SK-N-SH treated with all-trans-retinoic acid at 6 μM for 48 hours (cell line): ENCODE measurements at regions not wholly inside any gene's neighbourhood (a gene's known extent, or its start where the extent isn't known, plus 50 kb on each side); places are given as distances from the start of the nearest gene placed in this dataset.

Source experiments
- CSDC2 ChIP-seq: fragments of 250-450 bp; sonication (Bioruptor Pico); IDR thresholded peaks from 2 replicates; pipeline ENCODE4 v1.5.0; 2020; ENCODE audit warnings: mild to moderate bottlenecking, moderate library complexity
- ESRRG ChIP-seq: fragments of 250-450 bp; sonication (Bioruptor Pico); IDR thresholded peaks from 2 replicates; pipeline ENCODE4 v1.6.1; 2021; ENCODE audit warnings: mild to moderate bottlenecking
- ZC3H10 ChIP-seq: fragments of 250-450 bp; sonication (Bioruptor Pico); IDR thresholded peaks from 2 replicates; pipeline ENCODE4 v1.5.1; 2021; ENCODE audit warnings: mild to moderate bottlenecking, moderate library complexity
- ZFP3 ChIP-seq: fragments of 250-450 bp; sonication (Bioruptor Pico); IDR thresholded peaks from 2 replicates; pipeline ENCODE4 v1.5.0; 2020; ENCODE audit warnings: mild to moderate bottlenecking, moderate library complexity
- ZFP30 ChIP-seq: fragments of 450-650 bp; formaldehyde crosslinking; IDR thresholded peaks from 2 replicates; pipeline ENCODE4 v1.5.0; 2022; ENCODE audit warnings: mild to moderate bottlenecking, moderate library complexity
- TF ChIP-seq, protein P1 (sequence below): fragments of 250-450 bp; sonication (Bioruptor Pico); IDR thresholded peaks from 2 replicates; pipeline ENCODE4 v1.5.1; 2020; ENCODE audit warnings: low read depth, mild to moderate bottlenecking, moderate library complexity
- TF ChIP-seq, protein P2 (sequence below): fragments of 250-450 bp; sonication (Bioruptor Pico); IDR thresholded peaks from 2 replicates; pipeline ENCODE4 v1.8.0; 2020; ENCODE audit warnings: mild to moderate bottlenecking, moderate library complexity, borderline replicate concordance

DNA sequence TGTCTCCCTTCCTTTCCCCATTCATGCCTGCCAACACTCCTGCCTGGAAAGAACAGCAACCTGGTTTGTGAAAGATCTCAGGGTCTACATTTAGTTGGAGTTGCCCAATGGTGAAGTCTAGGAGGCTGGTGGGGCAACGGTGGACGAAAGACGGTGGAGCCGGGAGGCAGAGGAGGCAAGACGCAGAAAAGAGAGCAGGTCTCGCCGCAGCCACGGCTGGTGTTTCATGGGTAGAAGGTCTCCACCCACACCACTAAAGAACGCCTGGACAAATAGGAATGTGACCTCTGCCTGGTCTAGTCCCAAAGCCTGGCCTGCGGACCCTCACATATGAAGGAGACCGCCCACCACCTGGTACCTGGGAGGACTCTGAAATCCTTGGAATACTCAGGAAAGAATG, 185.6 kb downstream of the ALG10 start:
- TF ChIP-seq ESRRG (CRISPR knock-in tag): no peak
- TF ChIP-seq, protein P1, sequence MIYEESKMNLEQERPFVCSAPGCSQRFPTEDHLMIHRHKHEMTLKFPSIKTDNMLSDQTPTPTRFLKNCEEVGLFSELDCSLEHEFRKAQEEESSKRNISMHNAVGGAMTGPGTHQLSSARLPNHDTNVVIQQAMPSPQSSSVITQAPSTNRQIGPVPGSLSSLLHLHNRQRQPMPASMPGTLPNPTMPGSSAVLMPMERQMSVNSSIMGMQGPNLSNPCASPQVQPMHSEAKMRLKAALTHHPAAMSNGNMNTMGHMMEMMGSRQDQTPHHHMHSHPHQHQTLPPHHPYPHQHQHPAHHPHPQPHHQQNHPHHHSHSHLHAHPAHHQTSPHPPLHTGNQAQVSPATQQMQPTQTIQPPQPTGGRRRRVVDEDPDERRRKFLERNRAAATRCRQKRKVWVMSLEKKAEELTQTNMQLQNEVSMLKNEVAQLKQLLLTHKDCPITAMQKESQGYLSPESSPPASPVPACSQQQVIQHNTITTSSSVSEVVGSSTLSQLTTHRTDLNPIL (CRISPR knock-in tag): no peak
- TF ChIP-seq, protein P2, sequence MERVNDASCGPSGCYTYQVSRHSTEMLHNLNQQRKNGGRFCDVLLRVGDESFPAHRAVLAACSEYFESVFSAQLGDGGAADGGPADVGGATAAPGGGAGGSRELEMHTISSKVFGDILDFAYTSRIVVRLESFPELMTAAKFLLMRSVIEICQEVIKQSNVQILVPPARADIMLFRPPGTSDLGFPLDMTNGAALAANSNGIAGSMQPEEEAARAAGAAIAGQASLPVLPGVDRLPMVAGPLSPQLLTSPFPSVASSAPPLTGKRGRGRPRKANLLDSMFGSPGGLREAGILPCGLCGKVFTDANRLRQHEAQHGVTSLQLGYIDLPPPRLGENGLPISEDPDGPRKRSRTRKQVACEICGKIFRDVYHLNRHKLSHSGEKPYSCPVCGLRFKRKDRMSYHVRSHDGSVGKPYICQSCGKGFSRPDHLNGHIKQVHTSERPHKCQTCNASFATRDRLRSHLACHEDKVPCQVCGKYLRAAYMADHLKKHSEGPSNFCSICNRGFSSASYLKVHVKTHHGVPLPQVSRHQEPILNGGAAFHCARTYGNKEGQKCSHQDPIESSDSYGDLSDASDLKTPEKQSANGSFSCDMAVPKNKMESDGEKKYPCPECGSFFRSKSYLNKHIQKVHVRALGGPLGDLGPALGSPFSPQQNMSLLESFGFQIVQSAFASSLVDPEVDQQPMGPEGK: no peak
- no peak for TF ChIP-seq ZFP3 (CRISPR knock-in tag)
- TF ChIP-seq CSDC2 (CRISPR knock-in tag): no peak
- TF ChIP-seq ZC3H10 (CRISPR knock-in tag): no peak
- TF ChIP-seq ZFP30 (CRISPR knock-in tag): no peak
